Spinal cord (tissue), 9 donors: ENCODE measurements at regions not wholly inside any gene's neighbourhood (a gene's known extent, or its start where the extent isn't known, plus 50 kb on each side); places are given as distances from the start of the nearest gene placed in this dataset.
"Not testable (repeated sequence)": the region's sequence is repeated elsewhere in the genome, so short reads cannot be mapped to it uniquely, and the experiment has no call there.

Experiments used
- DNase-seq, 6 donors: peaks; one replicate each; pipeline versions ENCODE4 v3.0.0 to v3.0.0-alpha.2; 2013 to 2015; ENCODE audit warnings: low spot score in 6 of 6, low read depth in 4 of 6
- H3K27ac ChIP-seq: one replicate; pipeline ENCODE4 v1.5.1; 2013; ENCODE audit warnings: low read depth, low read length, control low read depth
- H3K27me3 ChIP-seq: one replicate; pipeline ENCODE4 v1.6.1; 2013; ENCODE audit warnings: low read length; ENCODE audit not compliant: control insufficient read depth, insufficient read depth
- H3K36me3 ChIP-seq: one replicate; pipeline ENCODE4 v1.6.1; 2013; ENCODE audit warnings: low read length; ENCODE audit not compliant: control insufficient read depth, insufficient read depth
- H3K4me1 ChIP-seq: one replicate; pipeline ENCODE4 v1.6.1; 2013; ENCODE audit warnings: low read length; ENCODE audit not compliant: control insufficient read depth, insufficient read depth
- H3K4me3 ChIP-seq: one replicate; pipeline ENCODE4 v1.5.1; 2013; ENCODE audit warnings: low read depth, low read length, control low read depth
- H3K9me3 ChIP-seq: one replicate; pipeline ENCODE4 v1.6.1; 2013; ENCODE audit warnings: low read length; ENCODE audit not compliant: control insufficient read depth, insufficient read depth
- WGBS: methylation state at CpG from one replicate; pipeline ENCODE4 v1.1.5; 2013; ENCODE audit warnings: missing lambda C conversion rate; ENCODE audit not compliant: insufficient coverage; 5-methylcytosine and 5-hydroxymethylcytosine counted together
- donor health status: healthy.

GRCh38 chr16:86233506-86233905 is 276.8 kb upstream of the FOXF1 start:
- not testable (repeated sequence) for H3K27ac ChIP-seq, H3K36me3 ChIP-seq, H3K4me3 ChIP-seq, H3K4me1 ChIP-seq, H3K27me3 ChIP-seq, DNase-seq, H3K9me3 ChIP-seq
- WGBS = no CpG with 5 or more reads among the region's 15 CpGs

GRCh38 chr16:86239381-86239780 is 270.9 kb upstream of the FOXF1 start:
- no peak for DNase-seq
- Histone ChIP-seq H3K9me3 (no peaks in the 10 kb centered on the region), H3K27ac (no peak overlapping the region), H3K36me3 (no peaks in the 10 kb centered on the region), H3K4me1 (peaks cover 10% of the 10 kb centered on the region), H3K4me3 (no peak overlapping the region), H3K27me3 (peaks cover 27% of the 10 kb centered on the region)
- 24% methylated on average over 5 of the region's 9 CpGs for WGBS

DNA sequence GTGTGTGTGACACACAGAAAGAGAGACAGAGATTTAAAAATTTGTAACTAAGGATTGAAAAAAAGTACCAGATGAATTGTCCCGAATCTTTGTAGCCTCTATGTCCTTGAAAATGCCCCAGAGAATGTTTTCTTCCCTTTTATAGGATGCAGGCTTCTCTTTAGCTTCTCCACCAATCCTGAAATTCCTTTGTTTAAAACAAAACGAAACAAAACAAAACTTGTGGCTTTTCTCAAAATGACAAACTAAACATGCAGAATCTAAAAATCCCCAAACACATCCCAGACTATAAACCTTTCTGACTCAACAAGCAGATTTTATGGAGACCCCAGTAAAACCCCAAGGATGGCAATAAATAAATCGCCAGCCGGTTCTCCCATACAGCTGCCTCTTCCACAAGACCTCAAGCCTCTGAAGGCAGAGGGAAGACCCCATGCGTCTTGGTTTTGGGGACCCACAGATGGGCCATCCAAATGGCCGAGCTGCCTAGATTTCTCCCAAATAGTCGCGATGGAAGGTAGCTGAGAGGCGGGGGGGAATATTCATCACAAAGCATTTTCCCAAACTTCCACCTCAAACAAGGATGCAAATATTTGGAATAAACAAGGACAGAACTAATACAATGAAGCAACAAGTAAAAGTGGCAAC is 269.5 kb upstream of the FOXF1 start:
- Histone ChIP-seq H3K9me3 (no peaks in the 10 kb centered on the region), H3K4me1 (peaks cover 10% of the 10 kb centered on the region), H3K27me3 (peaks cover 27% of the 10 kb centered on the region), H3K4me3 (no peak overlapping the region), H3K36me3 (no peaks in the 10 kb centered on the region), H3K27ac (no peak overlapping the region)
- DNase-seq = no peak
- WGBS = 43% methylated on average over 2 of the region's 9 CpGs

GRCh38 chr16:86241681-86242080 is 268.6 kb upstream of the FOXF1 start:
- WGBS = 65% methylated on average over 5 of the region's 7 CpGs
- peaks cover 27% of the 10 kb centered on the region for H3K27me3 ChIP-seq
- H3K36me3 ChIP-seq = no peaks in the 10 kb centered on the region
- peaks cover 10% of the 10 kb centered on the region for H3K4me1 ChIP-seq
- DNase-seq = no peak
- H3K27ac ChIP-seq = no peak overlapping the region
- H3K9me3 ChIP-seq = no peaks in the 10 kb centered on the region
- no peak overlapping the region for H3K4me3 ChIP-seq

- H3K27me3 ChIP-seq = peaks cover 27% of the 10 kb centered on the region
- 82% methylated on average over 14 of the region's 16 CpGs for WGBS
These were observed 267.8 kb upstream of the FOXF1 start for GRCh38 chr16:86242244-86243122.

GRCh38 chr16:86243123-86243473 is 267.2 kb upstream of the FOXF1 start:
- peaks cover 27% of the 10 kb centered on the region for H3K27me3 ChIP-seq
- WGBS = 83% methylated on average over 4 of the region's 6 CpGs

More at GRCh38 chr16:86242244-86243122, 267.8 kb upstream of the FOXF1 start:
- H3K9me3 ChIP-seq = no peaks in the 10 kb centered on the region
- peaks cover 10% of the 10 kb centered on the region for H3K4me1 ChIP-seq
- DNase-seq = no peak
- H3K4me3 ChIP-seq = no peak overlapping the region
- H3K27ac ChIP-seq = no peak overlapping the region
- H3K36me3 ChIP-seq = no peaks in the 10 kb centered on the region

DNA sequence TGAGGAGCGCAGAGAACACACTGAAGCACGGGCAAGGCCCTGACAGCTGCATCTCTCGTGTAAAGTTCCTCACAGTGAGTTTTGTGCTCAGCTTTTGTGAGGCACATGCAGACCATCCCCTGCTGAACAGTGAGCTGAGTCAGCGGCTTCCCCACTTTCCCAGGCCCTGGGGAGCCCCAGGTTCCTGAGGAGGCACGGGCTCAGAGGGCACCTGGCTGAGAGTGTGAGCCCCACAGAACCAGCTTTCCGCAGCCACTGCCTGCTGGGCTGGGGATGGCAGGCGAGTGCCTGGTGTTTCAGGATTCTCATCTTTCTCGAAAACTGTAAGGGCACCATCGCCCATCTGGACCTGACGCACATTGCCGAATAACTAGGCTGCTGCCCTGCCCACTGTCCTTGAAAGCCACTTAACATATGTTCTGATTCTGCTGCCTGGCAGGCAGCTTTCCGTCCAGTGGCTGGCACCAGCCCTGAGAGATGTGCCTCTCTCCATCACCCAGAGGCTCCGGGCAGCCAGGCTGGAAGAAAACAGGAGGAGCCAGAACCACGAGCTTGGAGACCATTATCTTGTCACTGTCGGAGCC is 266.7 kb upstream of the FOXF1 start:
- DNase-seq = peak in 1 of 6 donors; percentile 24
- no peak overlapping the region for H3K27ac ChIP-seq
- no peaks in the 10 kb centered on the region for H3K36me3 ChIP-seq
- H3K4me1 ChIP-seq = peaks cover 10% of the 10 kb centered on the region
- WGBS = 42% methylated on average over 15 of the region's 15 CpGs
- no peaks in the 10 kb centered on the region for H3K9me3 ChIP-seq
- peaks cover 27% of the 10 kb centered on the region for H3K27me3 ChIP-seq
- no peak overlapping the region for H3K4me3 ChIP-seq

More at GRCh38 chr16:86243123-86243473, 267.2 kb upstream of the FOXF1 start:
- Histone ChIP-seq H3K9me3 (no peaks in the 10 kb centered on the region), H3K36me3 (no peaks in the 10 kb centered on the region), H3K4me3 (no peak overlapping the region), H3K4me1 (peaks cover 10% of the 10 kb centered on the region), H3K27ac (no peak overlapping the region)
- DNase-seq = no peak

GRCh38 chr16:86244158-86244557 is 266.2 kb upstream of the FOXF1 start:
- no peak for DNase-seq
- Histone ChIP-seq H3K9me3 (no peaks in the 10 kb centered on the region), H3K27me3 (peaks cover 27% of the 10 kb centered on the region), H3K4me3 (no peak overlapping the region), H3K4me1 (peaks cover 10% of the 10 kb centered on the region), H3K36me3 (no peaks in the 10 kb centered on the region), H3K27ac (no peak overlapping the region)
- 30% methylated on average over 2 of the region's 9 CpGs for WGBS

- no peak overlapping the region for H3K27ac ChIP-seq
- H3K9me3 ChIP-seq = no peaks in the 10 kb centered on the region
- peaks cover 10% of the 10 kb centered on the region for H3K4me1 ChIP-seq
- DNase-seq = no peak
- peaks cover 20% of the 10 kb centered on the region for H3K27me3 ChIP-seq
- H3K36me3 ChIP-seq = no peaks in the 10 kb centered on the region
- H3K4me3 ChIP-seq = no peak overlapping the region
- WGBS = 100% methylated on average over 2 of the region's 3 CpGs
These were observed 265.4 kb upstream of the FOXF1 start for GRCh38 chr16:86244936-86245335.
